T-cell (primary cell): ENCODE measurements at regions not wholly inside any gene's neighbourhood (a gene's known extent, or its start where the extent isn't known, plus 50 kb on each side); places are given as distances from the start of the nearest gene placed in this dataset.
"Not testable (repeated sequence)": the region's sequence is repeated elsewhere in the genome, so short reads cannot be mapped to it uniquely, and the experiment has no call there.

Experiments used
- ATAC-seq, 4 experiments: fragments of 200-7000 bp in 3 of 4; fragments of 150-1000 bp in 1 of 4; cut with Tn5 transposase; replicated peaks in 1 of 4; 1 replicate in 3 of 4; 2 replicates in 1 of 4; pipeline ENCODE4 v1.10.0; 2021; ENCODE audit warnings: moderate library complexity in 3 of 4, mild to moderate bottlenecking in 2 of 4, moderate number of reproducible peaks in 1 of 4
- CTCF ChIA-PET, 2 donors: fragments of 300-600 bp; sonication (Branson Sonifier 250); formaldehyde crosslinking; loops; one replicate each; lab custom pipeline; 2022; ENCODE audit warnings: antibody characterized with exemption in 2 of 2; lab: Charles Lee
- POLR2A ChIA-PET, 2 donors: fragments of 300-600 bp; sonication (Branson Sonifier 250); formaldehyde crosslinking; loops; one replicate each; lab custom pipeline; 2022; ENCODE audit warnings: antibody characterized with exemption in 2 of 2; lab: Charles Lee
- DNase-seq, 35 experiments: peaks; one replicate each; pipeline versions ENCODE4 v3.0.0 to v3.0.0-alpha.2; 2013 to 2023
- H3K27ac ChIP-seq: one replicate; pipeline ENCODE4 v1.5.1; 2013; ENCODE audit warnings: low read length
- H3K27me3 ChIP-seq, 2 experiments: replicated peaks in 1 of 2; 1 replicate in 1 of 2; 2 replicates in 1 of 2; pipeline versions ENCODE4 v1.6.1 to v1.7.0; 2013; ENCODE audit warnings: low read length in 1 of 2, mixed read lengths in 1 of 2; ENCODE audit not compliant: control insufficient read depth in 2 of 2, insufficient read depth in 2 of 2; ENCODE audit errors: extremely low read depth in 1 of 2
- H3K36me3 ChIP-seq, 2 donors: 1 replicate in 1 of 2; 2 replicates in 1 of 2; pipeline versions ENCODE4 v1.6.1 to v1.7.0; 2013; ENCODE audit warnings: low read length in 1 of 2; ENCODE audit not compliant: control insufficient read depth in 2 of 2, insufficient read depth in 1 of 2; ENCODE audit errors: extremely low read depth in 1 of 2
- H3K4me1 ChIP-seq, 2 experiments: 1 replicate in 1 of 2; 2 replicates in 1 of 2; pipeline versions ENCODE4 v1.6.1 to v1.7.0; 2013; ENCODE audit warnings: low read length in 2 of 2, mixed read lengths in 1 of 2; ENCODE audit not compliant: insufficient read depth in 2 of 2, control insufficient read depth in 1 of 2; ENCODE audit errors: extremely low read depth in 1 of 2
- H3K4me3 ChIP-seq, 2 donors: 1 replicate in 1 of 2; 2 replicates in 1 of 2; pipeline versions ENCODE4 v1.5.1 to v1.7.0; 2013; ENCODE audit warnings: mild to moderate bottlenecking in 2 of 2, low read length in 1 of 2, moderate library complexity in 1 of 2; ENCODE audit not compliant: control insufficient read depth in 1 of 2; ENCODE audit errors: extremely low read depth in 1 of 2
- H3K9me3 ChIP-seq: 2 replicates; pipeline ENCODE4 v1.7.0; 2013
- H3K27ac Mint-ChIP-seq, 2 donors: one replicate each; pipeline ENCODE4 v1.8.0; 2020 to 2021; ENCODE audit warnings: mild to moderate bottlenecking in 2 of 2, mixed read lengths in 2 of 2
- H3K27me3 Mint-ChIP-seq, 2 donors: one replicate each; pipeline ENCODE4 v1.8.0; 2021 to 2022; ENCODE audit warnings: mixed read lengths in 2 of 2
- H3K36me3 Mint-ChIP-seq: one replicate; pipeline ENCODE4 v1.8.0; 2021; ENCODE audit warnings: mixed read lengths
- H3K4me1 Mint-ChIP-seq, 3 donors: one replicate each; pipeline ENCODE4 v1.8.0; 2020 to 2022; ENCODE audit warnings: mixed read lengths in 3 of 3, mild to moderate bottlenecking in 1 of 3
- H3K4me3 Mint-ChIP-seq, 3 donors: one replicate each; pipeline ENCODE4 v1.8.0; 2020 to 2022; ENCODE audit warnings: mild to moderate bottlenecking in 3 of 3, mixed read lengths in 3 of 3, moderate library complexity in 3 of 3
- H3K9me3 Mint-ChIP-seq, 3 donors: one replicate each; pipeline ENCODE4 v1.8.0; 2020 to 2022; ENCODE audit warnings: mixed read lengths in 3 of 3
- WGBS: methylation state at CpG from one replicate; pipeline ENCODE4 v1.1.5; 2013; ENCODE audit warnings: missing lambda C conversion rate; ENCODE audit not compliant: insufficient coverage; 5-methylcytosine and 5-hydroxymethylcytosine counted together

- peaks cover 0 to 10% (median 3%) of the 10 kb centered on the region in 3 donors for H3K9me3 Mint-ChIP-seq
- no peak overlapping the region for H3K4me3 Mint-ChIP-seq
- 92% methylated on average over 3 of the region's 4 CpGs for WGBS
Measured at GRCh38 chr16:76879420-76879819, 311.6 kb upstream of the MON1B start.

GRCh38 chr16:76880523-76880922, 310.5 kb upstream of the MON1B start:
- not testable (repeated sequence) for DNase-seq, ATAC-seq, H3K27ac Mint-ChIP-seq

More at GRCh38 chr16:76879420-76879819, 311.6 kb upstream of the MON1B start:
- ChIA-PET POLR2A (no interaction called here), CTCF (no interaction called here)
- H3K27me3 ChIP-seq: no peaks in the 10 kb centered on the region
- ATAC-seq (no peak), DNase-seq (no peak)
- no peak overlapping the region for H3K27ac ChIP-seq
- Mint-ChIP-seq H3K36me3 (no peaks in the 10 kb centered on the region), H3K4me1 (no peaks in the 10 kb centered on the region), H3K27ac (no peak overlapping the region), H3K27me3 (no peaks in the 10 kb centered on the region)
- H3K9me3 ChIP-seq: no peaks in the 10 kb centered on the region
- no peaks in the 10 kb centered on the region for H3K36me3 ChIP-seq
- H3K4me3 ChIP-seq: no peak overlapping the region
- no peaks in the 10 kb centered on the region for H3K4me1 ChIP-seq

GRCh38 chr16:76882105-76882504, 308.9 kb upstream of the MON1B start:
- CTCF ChIA-PET: no interaction called here
- no peak overlapping the region for H3K27ac Mint-ChIP-seq
- DNase-seq: no peak
- no peak overlapping the region for H3K4me3 Mint-ChIP-seq
- H3K4me1 Mint-ChIP-seq: no peaks in the 10 kb centered on the region
- no peaks in the 10 kb centered on the region for H3K27me3 Mint-ChIP-seq
- H3K9me3 Mint-ChIP-seq: peaks cover 0 to 10% (median 3%) of the 10 kb centered on the region in 3 donors
- no peak for ATAC-seq
- Histone ChIP-seq H3K4me1 (no peaks in the 10 kb centered on the region), H3K27ac (no peak overlapping the region), H3K27me3 (no peaks in the 10 kb centered on the region), H3K36me3 (no peaks in the 10 kb centered on the region), H3K4me3 (no peak overlapping the region), H3K9me3 (no peaks in the 10 kb centered on the region)
- H3K36me3 Mint-ChIP-seq: no peaks in the 10 kb centered on the region
- POLR2A ChIA-PET: no interaction called here
- WGBS: no CpG with 5 or more reads among the region's 2 CpGs

More at GRCh38 chr16:76880523-76880922, 310.5 kb upstream of the MON1B start:
- H3K4me3 ChIP-seq, H3K4me1 ChIP-seq, H3K27me3 ChIP-seq, H3K4me1 Mint-ChIP-seq, H3K27ac ChIP-seq, CTCF ChIA-PET, H3K27me3 Mint-ChIP-seq, H3K9me3 ChIP-seq, POLR2A ChIA-PET, H3K4me3 Mint-ChIP-seq, H3K36me3 ChIP-seq, H3K9me3 Mint-ChIP-seq, H3K36me3 Mint-ChIP-seq: not testable (repeated sequence)
- no CpG with 5 or more reads among the region's 5 CpGs for WGBS

GRCh38 chr16:76883076-76883475, 307.9 kb upstream of the MON1B start:
- Mint-ChIP-seq H3K27ac (no peak overlapping the region), H3K4me1 (no peaks in the 10 kb centered on the region), H3K4me3 (no peak overlapping the region), H3K27me3 (no peaks in the 10 kb centered on the region), H3K9me3 (peaks cover 0 to 9% (median 3%) of the 10 kb centered on the region in 3 donors), H3K36me3 (no peaks in the 10 kb centered on the region)
- Histone ChIP-seq H3K4me1 (no peaks in the 10 kb centered on the region), H3K36me3 (no peaks in the 10 kb centered on the region), H3K4me3 (no peak overlapping the region), H3K27me3 (no peaks in the 10 kb centered on the region), H3K9me3 (no peaks in the 10 kb centered on the region), H3K27ac (no peak overlapping the region)
- WGBS: 72% methylated on average over 3 of the region's 3 CpGs
- no peak for DNase-seq
- ChIA-PET CTCF (no interaction called here), POLR2A (interaction anchor here in 1 of 2 donors (0.6 kb wide), 1 partner anchor 11 kb away, joined by 4 read pairs; no protein-coding TSS in a partner anchor)
- no peak for ATAC-seq

- H3K4me1 ChIP-seq: no peaks in the 10 kb centered on the region
- Mint-ChIP-seq H3K36me3 (no peaks in the 10 kb centered on the region), H3K27ac (no peak overlapping the region), H3K9me3 (no peaks in the 10 kb centered on the region), H3K27me3 (no peaks in the 10 kb centered on the region), H3K4me1 (no peaks in the 10 kb centered on the region), H3K4me3 (no peak overlapping the region)
- ChIA-PET CTCF (no interaction called here), POLR2A (no interaction called here)
- no peak for DNase-seq
- no peak for ATAC-seq
- no peaks in the 10 kb centered on the region for H3K27me3 ChIP-seq
- no CpG with 5 or more reads among the region's 5 CpGs for WGBS
- H3K27ac ChIP-seq: no peak overlapping the region
- no peaks in the 10 kb centered on the region for H3K9me3 ChIP-seq
- H3K36me3 ChIP-seq: no peaks in the 10 kb centered on the region
- H3K4me3 ChIP-seq: no peak overlapping the region
Measured at GRCh38 chr16:76885776-76886537, 305.0 kb upstream of the MON1B start.

- no peaks in the 10 kb centered on the region for H3K4me1 ChIP-seq
- H3K9me3 Mint-ChIP-seq: peaks cover 9 to 22% (median 13%) of the 10 kb centered on the region in 3 donors
Measured at GRCh38 chr16:76897816-76898215, 293.2 kb upstream of the MON1B start.

More at GRCh38 chr16:76897816-76898215, 293.2 kb upstream of the MON1B start:
- Mint-ChIP-seq H3K4me3 (no peak overlapping the region), H3K27ac (no peak overlapping the region), H3K4me1 (no peaks in the 10 kb centered on the region), H3K27me3 (no peaks in the 10 kb centered on the region), H3K36me3 (no peaks in the 10 kb centered on the region)
- no peak overlapping the region for H3K4me3 ChIP-seq
- no peaks in the 10 kb centered on the region for H3K27me3 ChIP-seq
- CTCF ChIA-PET: no interaction called here
- no CpG with 5 or more reads among the region's 1 CpG for WGBS
- ATAC-seq (no peak), DNase-seq (no peak)
- H3K36me3 ChIP-seq: no peaks in the 10 kb centered on the region
- no peak overlapping the region for H3K27ac ChIP-seq
- POLR2A ChIA-PET: interaction anchor here in 1 of 2 donors (0.6 kb wide), 1 partner anchor 43 kb away, joined by 4 read pairs; no protein-coding TSS in a partner anchor
- no peaks in the 10 kb centered on the region for H3K9me3 ChIP-seq
